Ectodermal cell (in vitro differentiated cells): ENCODE measurements at regions not wholly inside any gene's neighbourhood (a gene's known extent, or its start where the extent isn't known, plus 50 kb on each side); places are given as distances from the start of the nearest gene placed in this dataset.

Source experiments
- H3K27ac ChIP-seq: 2 replicates; pipeline ENCODE4 v1.7.0; 2013; ENCODE audit warnings: mild to moderate bottlenecking, low read depth, low read length; ENCODE audit not compliant: insufficient read depth, poor library complexity, severe bottlenecking
- H3K27me3 ChIP-seq: 2 replicates; pipeline ENCODE4 v1.7.0; 2013; ENCODE audit warnings: mild to moderate bottlenecking, low read length; ENCODE audit not compliant: insufficient read depth, control insufficient read depth, poor library complexity, severe bottlenecking
- H3K36me3 ChIP-seq: one replicate; pipeline ENCODE4 v1.7.0; 2013; ENCODE audit warnings: low read length; ENCODE audit not compliant: control insufficient read depth, insufficient read depth
- H3K4me1 ChIP-seq: one replicate; pipeline ENCODE4 v1.7.0; 2013; ENCODE audit warnings: low read length; ENCODE audit not compliant: control insufficient read depth, insufficient read depth
- H3K4me3 ChIP-seq: 2 replicates; pipeline ENCODE4 v1.7.0; 2013; ENCODE audit warnings: low read depth, low read length, control low read depth; ENCODE audit not compliant: insufficient read depth
- H3K9me3 ChIP-seq: 2 replicates; pipeline ENCODE4 v1.7.0; 2013; ENCODE audit warnings: mild to moderate bottlenecking, low read length, moderate library complexity; ENCODE audit not compliant: control insufficient read depth
- WGBS, 2 experiments: methylation state at CpG; one replicate each; pipeline ENCODE4 v1.1.7; 2013; ENCODE audit warnings: missing lambda C conversion rate in 2 of 2; 5-methylcytosine and 5-hydroxymethylcytosine counted together

DNA sequence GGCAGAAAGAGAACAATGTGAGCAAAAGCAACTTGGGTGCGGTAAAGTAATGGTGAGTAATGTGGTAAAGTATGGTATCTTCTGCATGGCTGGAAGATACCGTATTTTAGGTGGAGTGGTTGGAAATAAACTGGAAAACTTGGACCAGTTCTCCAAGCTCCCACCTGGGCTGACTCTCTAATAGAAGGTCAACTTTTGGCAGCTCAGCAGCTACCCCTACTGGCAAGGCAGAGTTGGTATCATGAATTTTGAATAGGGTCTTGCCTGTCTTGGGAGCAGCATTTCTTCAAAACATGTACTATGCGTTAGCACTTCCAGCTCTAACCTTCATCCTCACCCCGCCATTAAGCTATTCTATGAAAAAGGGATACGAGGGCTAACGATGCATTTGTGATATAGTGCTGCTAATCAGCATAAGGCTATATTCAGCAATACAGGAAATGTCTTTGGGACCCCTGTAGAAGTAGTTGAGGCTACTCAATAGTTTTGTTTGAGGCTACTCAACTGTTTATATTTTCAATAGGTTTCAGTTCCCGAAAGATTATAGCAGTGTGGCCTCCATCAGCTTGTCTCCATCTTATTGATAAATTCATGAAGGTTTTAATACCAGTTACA lies 276.3 kb upstream of the FAR2 start:
- Histone ChIP-seq H3K4me1 (no peaks in the 10 kb centered on the region), H3K36me3 (no peaks in the 10 kb centered on the region), H3K27me3 (no peaks in the 10 kb centered on the region), H3K27ac (no peak overlapping the region), H3K4me3 (no peak overlapping the region), H3K9me3 (no peaks in the 10 kb centered on the region)
- WGBS, 2 experiments: 47 to 52% methylated on average over 5 to 7 of the region's 7 CpGs

DNA sequence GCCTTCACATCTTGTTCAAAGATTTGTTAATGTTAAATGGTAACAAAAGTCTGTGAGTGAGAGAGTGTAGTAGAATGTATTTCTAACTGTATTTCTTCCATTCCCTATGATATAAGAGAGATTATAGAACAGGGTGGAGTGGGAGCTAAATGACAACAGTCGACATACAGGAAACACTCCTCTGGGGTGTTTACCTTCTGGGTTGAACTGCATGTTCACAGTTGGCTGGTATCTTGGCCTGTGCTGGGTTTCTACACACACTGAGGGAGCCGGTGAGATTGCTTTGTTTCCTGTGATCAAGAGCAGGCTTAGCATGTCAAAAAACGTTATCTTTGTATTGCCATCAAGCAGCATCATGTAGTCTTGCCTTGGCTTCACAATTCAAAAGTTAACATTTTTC lies 274.3 kb upstream of the FAR2 start:
- WGBS, 2 experiments: 88 to 92% methylated on average over 3 of the region's 3 CpGs
- Histone ChIP-seq H3K36me3 (no peaks in the 10 kb centered on the region), H3K4me1 (no peaks in the 10 kb centered on the region), H3K27ac (no peak overlapping the region), H3K27me3 (no peaks in the 10 kb centered on the region), H3K9me3 (no peaks in the 10 kb centered on the region), H3K4me3 (no peak overlapping the region)

DNA sequence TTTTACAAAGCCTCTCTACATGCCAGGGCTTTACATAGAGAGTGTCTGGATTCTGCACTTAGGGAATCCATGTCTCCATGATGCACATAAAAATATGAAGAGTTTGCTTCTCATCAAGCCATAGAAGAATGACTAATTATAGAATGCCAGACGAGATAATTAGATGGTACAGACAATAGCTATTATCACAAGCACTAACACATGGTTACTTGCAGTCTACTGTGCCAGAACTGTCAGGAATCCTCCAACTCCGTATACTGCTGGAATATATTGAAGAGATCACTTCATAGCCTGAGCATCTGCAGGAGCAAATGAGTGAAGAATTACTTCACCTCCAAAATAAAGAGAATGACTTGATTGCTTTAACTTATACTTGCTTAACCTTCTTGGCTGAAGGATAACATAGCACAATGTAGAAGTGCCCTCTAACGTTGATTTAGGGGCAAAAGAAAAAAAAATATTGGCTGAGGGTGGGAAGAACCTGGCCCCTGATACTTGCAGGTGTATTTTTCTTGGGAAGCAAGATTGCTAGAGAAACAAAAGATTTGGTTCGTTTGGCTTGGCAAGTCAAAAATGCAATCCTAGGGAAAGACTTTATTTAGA lies 272.8 kb upstream of the FAR2 start:
- Histone ChIP-seq H3K36me3 (no peaks in the 10 kb centered on the region), H3K4me3 (no peak overlapping the region), H3K27ac (no peak overlapping the region), H3K4me1 (no peaks in the 10 kb centered on the region), H3K9me3 (no peaks in the 10 kb centered on the region), H3K27me3 (no peaks in the 10 kb centered on the region)
- 80 to 85% methylated on average over 4 of the region's 4 CpGs for whole genome bisulfite sequencing, 2 experiments

DNA sequence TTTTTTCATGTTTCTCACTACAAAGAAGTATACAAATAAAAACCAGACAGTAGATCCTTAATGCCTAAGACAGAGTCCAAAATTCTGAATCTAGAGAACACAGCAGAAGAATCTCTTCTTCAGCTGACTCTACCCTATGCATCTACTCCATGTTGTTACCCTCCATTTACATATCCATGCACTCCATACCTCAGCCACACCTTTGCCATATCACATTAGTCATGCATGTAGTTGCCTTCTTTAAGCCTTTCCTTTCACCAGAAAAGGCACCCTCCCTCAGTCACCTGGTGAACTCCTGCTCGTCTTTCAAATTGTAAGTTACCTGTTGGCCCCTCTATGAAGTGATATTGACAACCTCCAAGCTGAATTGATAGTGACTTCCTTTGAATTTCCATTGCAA lies 271.2 kb upstream of the FAR2 start:
- Histone ChIP-seq H3K4me1 (no peaks in the 10 kb centered on the region), H3K27me3 (no peaks in the 10 kb centered on the region), H3K36me3 (no peaks in the 10 kb centered on the region), H3K9me3 (no peaks in the 10 kb centered on the region), H3K27ac (no peak overlapping the region), H3K4me3 (no peak overlapping the region)
- WGBS, 2 experiments: 91 to 93% methylated on average over 1 of the region's 1 CpG

DNA sequence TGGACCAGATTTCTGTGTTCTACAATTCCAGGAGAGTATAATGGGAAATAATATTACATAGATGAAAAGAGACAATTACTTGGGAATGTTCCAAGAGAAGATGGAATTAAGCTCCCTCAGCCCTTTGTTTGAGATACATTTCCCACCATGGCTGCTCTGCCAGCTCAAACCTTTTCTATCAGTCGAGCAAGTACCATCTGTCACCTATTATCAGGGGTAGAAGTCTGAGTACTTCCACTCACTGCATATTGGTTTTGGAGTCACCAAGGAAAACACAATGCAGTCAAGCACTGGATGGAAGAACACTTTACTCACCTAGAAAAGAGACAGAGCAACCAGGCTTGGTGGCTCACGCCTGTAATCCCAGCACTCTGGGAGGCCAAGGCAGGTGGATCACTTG lies 270.4 kb upstream of the FAR2 start:
- no peak overlapping the region for H3K4me3 ChIP-seq
- H3K4me1 ChIP-seq: no peaks in the 10 kb centered on the region
- no peak overlapping the region for H3K27ac ChIP-seq
- no peaks in the 10 kb centered on the region for H3K36me3 ChIP-seq
- H3K27me3 ChIP-seq: no peaks in the 10 kb centered on the region
- WGBS, 2 experiments: 91 to 95% methylated on average over 2 of the region's 2 CpGs
- H3K9me3 ChIP-seq: no peaks in the 10 kb centered on the region

DNA sequence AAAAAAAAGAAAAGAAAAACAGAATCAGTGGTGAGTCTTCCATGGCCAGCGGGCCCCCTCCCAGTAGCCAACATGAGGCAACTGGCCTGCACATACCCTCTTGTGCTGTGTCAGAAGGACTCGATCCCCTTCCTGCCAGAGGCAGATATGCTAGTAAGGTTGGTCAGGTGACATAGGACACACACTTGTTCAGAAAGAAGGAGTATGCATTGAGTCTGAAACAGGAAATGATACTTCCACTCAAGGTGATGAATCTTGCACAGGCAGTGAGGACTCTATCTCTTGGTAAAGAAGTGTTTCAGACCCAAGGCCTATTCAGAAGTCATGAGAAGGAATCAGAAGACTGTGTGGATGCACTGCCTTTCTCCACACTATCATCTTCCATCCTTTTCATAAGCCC lies 269.7 kb upstream of the FAR2 start:
- WGBS, 2 experiments: 81 to 96% methylated on average over 2 of the region's 2 CpGs
- Histone ChIP-seq H3K4me3 (no peak overlapping the region), H3K27ac (no peak overlapping the region), H3K27me3 (no peaks in the 10 kb centered on the region), H3K36me3 (no peaks in the 10 kb centered on the region), H3K4me1 (no peaks in the 10 kb centered on the region), H3K9me3 (no peaks in the 10 kb centered on the region)

DNA sequence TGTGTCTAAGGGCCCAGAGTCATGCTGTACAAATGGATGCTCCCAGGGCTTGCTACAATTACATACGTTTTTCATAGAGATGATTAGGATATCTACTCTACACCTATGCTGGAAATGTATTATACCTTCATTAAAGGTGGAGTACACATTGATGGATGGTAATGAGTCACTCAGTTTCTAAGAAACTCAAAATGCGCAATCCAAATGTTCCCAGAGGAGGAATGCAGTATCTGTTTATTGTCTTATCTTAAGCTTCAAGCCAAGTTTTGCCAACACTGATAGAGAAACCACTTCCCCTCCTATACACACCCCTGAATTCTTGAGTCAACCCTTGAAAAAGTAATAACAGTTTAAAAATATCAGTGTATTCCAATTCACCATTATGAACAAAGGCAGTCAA lies 266.6 kb upstream of the FAR2 start:
- H3K27ac ChIP-seq: no peak overlapping the region
- no peaks in the 10 kb centered on the region for H3K4me1 ChIP-seq
- no peaks in the 10 kb centered on the region for H3K27me3 ChIP-seq
- H3K9me3 ChIP-seq: no peaks in the 10 kb centered on the region
- WGBS, 2 experiments: 96 to 100% methylated on average over 1 to 2 of the region's 2 CpGs
- no peak overlapping the region for H3K4me3 ChIP-seq
- no peaks in the 10 kb centered on the region for H3K36me3 ChIP-seq

DNA sequence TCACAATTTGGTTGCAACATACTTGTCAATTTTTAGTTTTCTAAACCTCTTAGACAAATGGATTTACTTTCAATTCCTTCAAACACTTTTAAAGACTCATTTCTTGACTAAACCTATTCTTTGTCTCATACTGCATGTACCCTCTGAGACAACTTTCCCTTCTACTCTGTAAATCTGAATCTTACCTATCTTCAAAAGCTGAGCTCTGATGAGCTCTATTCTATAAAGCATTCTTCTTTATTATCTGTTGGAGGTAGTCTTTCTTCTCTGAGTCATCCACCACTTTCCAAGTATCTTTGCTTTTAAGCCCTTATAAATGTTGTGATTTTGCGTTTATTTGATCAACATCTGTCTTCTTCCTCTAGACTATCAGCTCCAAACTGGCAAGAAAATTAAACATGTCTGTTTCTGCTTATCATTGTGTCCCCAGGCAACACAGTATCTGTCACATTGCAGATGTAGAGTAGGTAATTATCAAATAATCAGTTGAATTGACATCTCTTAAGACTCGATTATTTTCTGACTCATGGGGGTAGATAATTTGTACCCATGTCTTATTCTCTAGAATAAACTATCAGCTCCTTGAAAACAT lies 265.6 kb upstream of the FAR2 start:
- no peak overlapping the region for H3K27ac ChIP-seq
- H3K4me3 ChIP-seq: no peak overlapping the region
- H3K9me3 ChIP-seq: no peaks in the 10 kb centered on the region
- H3K4me1 ChIP-seq: no peaks in the 10 kb centered on the region
- no peaks in the 10 kb centered on the region for H3K27me3 ChIP-seq
- no peaks in the 10 kb centered on the region for H3K36me3 ChIP-seq
- WGBS, 2 experiments: 100% methylated on average over 1 of the region's 2 CpGs

DNA sequence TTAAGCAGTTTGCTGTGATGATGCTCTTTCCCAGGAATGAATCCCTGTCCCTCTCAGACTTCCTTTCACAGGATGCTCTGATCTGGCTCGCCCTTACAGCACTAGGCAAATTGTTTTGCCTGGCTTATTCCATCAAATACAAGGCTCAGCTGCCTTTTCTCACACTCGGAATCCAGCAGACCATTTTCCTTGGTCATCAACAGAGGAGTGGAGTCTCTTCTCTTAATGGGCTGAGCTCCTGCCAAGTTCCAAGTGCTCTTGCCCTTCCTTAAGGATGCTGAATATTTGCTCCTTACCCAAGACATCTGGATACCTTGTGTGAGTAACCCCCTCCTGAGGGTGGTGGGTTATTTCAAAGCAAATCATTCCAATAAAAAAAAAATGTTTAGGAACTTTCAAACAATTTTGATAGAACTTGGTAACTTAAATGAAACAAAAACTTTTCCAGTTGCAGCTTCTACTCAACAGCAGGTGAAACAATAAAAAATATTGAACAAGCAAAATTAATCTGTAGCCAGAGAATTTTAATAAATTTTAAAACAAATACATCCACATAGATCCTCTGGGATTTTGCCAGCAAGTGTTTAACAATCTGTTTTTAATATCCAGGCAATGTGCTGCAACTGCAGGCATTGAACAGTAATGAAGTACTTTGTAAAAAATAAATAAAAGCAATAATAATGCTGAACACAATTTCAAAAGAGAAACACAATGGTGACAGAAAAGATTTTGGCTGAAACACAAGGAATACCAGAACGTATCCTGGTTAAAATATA lies 264.0 kb upstream of the FAR2 start:
- Histone ChIP-seq H3K4me3 (no peak overlapping the region), H3K27ac (no peak overlapping the region), H3K36me3 (no peaks in the 10 kb centered on the region), H3K9me3 (no peaks in the 10 kb centered on the region), H3K27me3 (no peaks in the 10 kb centered on the region), H3K4me1 (no peaks in the 10 kb centered on the region)
- 91 to 93% methylated on average over 3 of the region's 3 CpGs for WGBS, 2 experiments

DNA sequence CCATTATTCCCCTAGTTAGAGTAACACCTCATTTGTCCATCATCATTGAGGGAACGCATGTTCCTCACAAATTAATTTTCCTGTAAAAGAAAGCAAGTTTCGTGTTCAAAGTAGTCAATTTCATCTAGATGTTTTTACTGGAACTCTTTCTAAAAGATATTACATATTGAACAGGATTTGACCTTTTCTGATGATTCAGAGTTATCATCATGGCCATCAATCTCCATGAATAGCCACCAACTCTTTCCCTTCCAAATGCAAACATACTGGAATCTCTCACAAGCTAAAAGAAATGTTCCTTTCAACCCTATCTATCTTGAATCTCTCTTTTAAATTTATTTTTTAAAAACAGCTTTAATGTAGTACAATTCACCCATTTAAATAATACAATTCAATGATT lies 263.1 kb upstream of the FAR2 start:
- Histone ChIP-seq H3K9me3 (no peaks in the 10 kb centered on the region), H3K27me3 (no peaks in the 10 kb centered on the region), H3K36me3 (no peaks in the 10 kb centered on the region), H3K4me1 (no peaks in the 10 kb centered on the region), H3K27ac (no peak overlapping the region), H3K4me3 (no peak overlapping the region)
- 96 to 97% methylated on average over 2 of the region's 2 CpGs for WGBS, 2 experiments
